CD4-positive, alpha-beta T cell treated with Interleukin-6 for 4 hours (primary cell): ENCODE measurements at regions not wholly inside any gene's neighbourhood (a gene's known extent, or its start where the extent isn't known, plus 50 kb on each side); places are given as distances from the start of the nearest gene placed in this dataset.

Source experiments
- DNase-seq: peaks from one replicate; pipeline ENCODE4 v3.0.0-alpha.2; 2020; ENCODE audit warnings: mixed read lengths

GRCh38 chr10:75294031-75294437, 58.3 kb upstream of the COMTD1 start:
- no peak for DNase-seq

GRCh38 chr10:75293446-75293820, 57.7 kb upstream of the COMTD1 start:
- DNase-seq = no peak

- DNase-seq = no peak
Observed at GRCh38 chr10:75292794-75293445, 57.2 kb upstream of the COMTD1 start.

- DNase-seq = no peak
Observed at GRCh38 chr10:75291805-75292204, 56.0 kb upstream of the COMTD1 start.

- DNase-seq = no peak
Observed at GRCh38 chr10:75288140-75288711, 52.5 kb upstream of the COMTD1 start.

- no peak for DNase-seq
Observed at GRCh38 chr10:75287697-75288096, 51.9 kb upstream of the COMTD1 start.

GRCh38 chr10:75286901-75287300, 51.1 kb upstream of the COMTD1 start:
- DNase-seq = no peak
